HG02938 (cell line): ENCODE measurements at regions not wholly inside any gene's neighbourhood (a gene's known extent, or its start where the extent isn't known, plus 50 kb on each side); places are given as distances from the start of the nearest gene placed in this dataset.

Experiments
- ATAC-seq: cut with Tn5 transposase; IDR thresholded peaks from one replicate; pipeline ENCODE4 v1.9.1; 2021; ENCODE audit warnings: mild to moderate bottlenecking, moderate library complexity; ENCODE audit not compliant: unreplicated experiment

DNA sequence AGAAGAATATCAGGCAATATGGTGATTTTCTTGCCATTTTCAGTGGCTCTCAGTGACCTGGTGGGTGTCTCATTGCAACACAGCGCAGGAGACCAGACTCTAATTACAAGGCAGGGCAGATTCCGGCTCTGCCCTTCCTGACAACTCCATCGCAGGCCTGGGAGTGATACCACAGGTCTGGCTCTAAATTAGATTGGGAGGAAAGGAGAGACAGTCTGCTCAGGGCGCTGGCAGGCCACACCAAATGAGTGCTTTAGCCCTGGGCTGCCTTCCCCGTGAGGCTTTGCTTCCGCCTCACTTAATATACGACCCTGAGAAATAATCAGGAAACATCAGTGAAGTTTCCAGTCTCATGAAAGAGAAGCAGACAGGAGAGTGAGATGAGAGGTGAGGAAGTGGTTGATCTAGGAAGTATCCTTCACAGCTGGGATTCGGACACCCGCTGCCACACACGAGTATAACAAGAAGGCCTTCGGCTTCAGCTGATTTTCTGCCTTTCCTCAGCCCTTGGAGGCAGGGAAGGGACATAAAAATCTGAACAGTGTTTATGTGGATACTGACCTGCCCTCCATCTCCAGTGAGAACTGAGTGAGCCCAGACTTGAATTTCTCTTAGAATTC lies 73.7 kb upstream of the PROK2 start:
- ATAC-seq: no peak

DNA sequence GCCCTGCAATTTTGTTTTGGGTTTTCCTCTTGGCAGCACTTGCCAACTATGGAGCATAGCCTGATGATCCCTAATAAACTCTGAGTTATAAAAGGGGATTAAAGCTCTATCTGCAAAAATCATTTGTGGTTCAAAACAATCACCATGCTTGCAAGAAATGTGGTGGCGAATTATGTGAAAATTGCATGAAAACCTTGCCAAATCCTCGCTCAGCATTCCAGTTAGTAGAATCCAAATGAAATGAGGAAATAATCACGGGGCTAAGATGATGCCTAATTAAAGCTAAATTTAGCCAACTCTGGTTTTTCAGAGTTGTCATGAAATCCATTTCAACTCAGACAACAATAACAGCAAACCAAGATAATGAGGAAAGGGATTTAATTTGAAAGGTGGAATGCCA lies 73.0 kb upstream of the PROK2 start:
- ATAC-seq: no peak

DNA sequence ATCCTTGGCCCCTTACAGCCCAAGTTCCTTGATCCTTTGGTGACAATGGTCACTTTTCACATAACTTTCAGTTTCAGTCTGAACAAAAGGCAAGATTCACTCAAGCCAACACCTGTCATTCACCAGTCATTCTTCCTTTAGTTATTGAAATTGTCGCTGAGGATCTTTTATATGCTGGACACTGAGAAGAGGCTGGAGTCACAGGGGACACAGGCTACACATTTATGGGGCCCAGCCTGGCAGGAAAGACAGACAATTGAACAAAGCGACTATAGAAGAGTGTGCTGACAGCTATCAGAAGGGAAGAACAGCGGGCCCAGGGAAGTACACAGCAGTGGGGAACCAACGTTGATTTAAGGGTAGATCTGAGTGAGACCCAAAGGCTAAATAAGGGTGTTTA lies 69.8 kb upstream of the PROK2 start:
- no peak for ATAC-seq

DNA sequence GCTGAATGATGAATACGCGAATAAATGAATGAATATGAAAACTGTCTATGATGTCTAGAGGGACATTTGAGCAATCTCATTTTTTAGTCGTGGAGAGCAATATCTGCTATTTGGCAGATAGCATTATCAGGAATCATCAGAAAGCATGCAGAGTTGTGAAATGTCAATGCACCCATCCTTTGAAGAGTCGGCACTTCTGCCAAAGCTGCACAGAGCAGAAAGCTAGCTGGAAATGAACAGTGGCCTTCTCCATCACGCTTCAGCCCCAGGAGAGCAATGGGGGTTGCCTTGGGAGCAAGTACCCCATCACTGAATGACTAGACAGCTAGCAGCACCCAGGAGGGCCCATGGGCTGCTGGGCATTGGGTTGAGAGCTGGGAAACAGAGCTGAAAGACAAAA lies 69.1 kb upstream of the PROK2 start:
- no peak for ATAC-seq

DNA sequence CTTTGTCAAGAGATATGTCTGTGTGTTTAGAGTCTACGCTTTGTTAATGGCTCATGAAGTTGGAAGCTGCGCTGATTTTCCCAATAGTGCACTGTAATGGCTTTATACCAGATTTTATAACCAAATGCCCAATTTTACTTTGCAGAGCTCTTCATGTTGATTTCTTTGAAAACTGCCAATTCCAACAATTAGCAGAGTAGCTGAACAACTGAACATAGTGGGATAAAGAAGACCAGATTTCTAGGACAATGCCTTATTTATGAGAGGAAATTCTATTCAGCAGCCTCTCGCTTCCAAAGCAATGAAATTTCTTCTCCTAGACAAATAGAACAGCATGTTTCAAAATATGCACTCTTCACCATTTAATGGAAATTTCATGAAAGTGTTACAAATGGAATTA lies 66.9 kb upstream of the PROK2 start:
- no peak for ATAC-seq

DNA sequence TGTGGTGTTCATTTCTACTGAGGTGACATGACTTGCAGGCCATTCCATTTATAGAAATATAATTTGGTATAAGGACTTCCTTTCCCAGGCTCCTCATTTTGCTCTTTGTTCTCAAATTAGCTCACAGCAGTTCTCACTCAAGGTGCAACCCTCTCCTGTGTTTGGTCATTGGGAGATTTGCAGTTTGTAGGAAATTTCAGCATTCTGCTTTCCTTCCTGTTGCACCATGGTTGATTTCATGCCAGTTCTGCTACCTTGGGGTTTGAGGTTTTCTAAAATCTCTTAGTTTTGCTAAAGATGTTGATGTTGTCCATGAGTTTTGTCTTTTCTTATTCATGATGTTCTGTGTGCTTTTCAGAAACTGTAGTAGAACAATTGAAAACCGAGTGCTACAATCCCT lies 65.7 kb upstream of the PROK2 start:
- no peak for ATAC-seq

DNA sequence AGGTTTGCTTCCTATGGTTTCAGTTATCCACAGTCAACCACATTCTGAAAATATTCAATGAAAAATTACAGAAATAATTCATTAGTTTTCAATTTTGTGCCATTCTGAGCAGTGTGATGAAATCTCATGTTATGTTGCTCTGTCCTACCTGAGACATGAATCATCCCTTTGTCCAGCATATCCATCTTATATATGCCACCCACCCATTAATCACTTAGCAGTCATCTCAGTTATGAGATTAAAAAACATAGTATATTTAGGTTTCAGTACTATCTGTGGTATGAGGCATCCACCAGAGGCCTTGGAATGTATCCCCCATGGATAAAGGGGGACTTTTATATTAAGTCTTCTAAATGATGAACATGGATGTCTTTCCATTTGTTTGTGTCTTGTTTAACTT lies 64.7 kb upstream of the PROK2 start:
- ATAC-seq: no peak

DNA sequence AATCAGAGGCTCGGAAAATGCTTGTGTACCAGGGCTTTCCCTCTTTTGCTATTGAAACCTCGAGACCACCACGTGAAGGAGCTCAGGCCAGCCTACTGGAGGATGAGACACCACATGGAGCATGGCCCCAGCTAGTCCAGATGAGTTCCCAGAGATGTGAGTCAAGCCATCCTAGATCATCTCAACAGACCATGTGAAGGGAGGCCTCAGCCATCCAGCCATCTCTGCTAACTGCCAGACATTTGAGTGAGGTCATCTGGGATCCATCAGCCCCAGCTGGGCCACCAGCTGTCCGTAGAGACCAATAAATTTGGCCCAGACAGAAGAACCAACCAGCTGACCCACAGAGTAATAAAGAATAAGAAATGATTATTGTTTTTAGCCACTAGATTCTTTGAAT lies 62.8 kb upstream of the PROK2 start:
- ATAC-seq: no peak

DNA sequence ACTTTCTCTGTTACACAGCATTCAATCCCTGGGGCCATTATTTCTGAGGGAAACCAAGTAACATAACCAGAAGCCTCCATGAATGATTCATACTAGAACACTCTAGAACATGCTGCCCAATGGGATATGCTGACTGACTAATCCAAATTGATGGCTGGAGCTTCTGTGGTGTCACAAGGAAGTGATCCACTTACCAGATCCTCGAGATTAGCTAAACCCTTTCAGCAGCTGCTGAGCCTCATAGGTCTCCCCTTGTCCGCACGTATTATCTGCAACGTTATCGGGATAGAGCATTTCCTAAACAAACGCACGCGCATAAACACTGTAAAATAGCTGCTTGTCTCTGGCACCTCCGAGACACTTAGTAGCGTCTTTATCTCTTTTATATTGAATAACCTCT lies 61.2 kb upstream of the PROK2 start:
- ATAC-seq: no peak

DNA sequence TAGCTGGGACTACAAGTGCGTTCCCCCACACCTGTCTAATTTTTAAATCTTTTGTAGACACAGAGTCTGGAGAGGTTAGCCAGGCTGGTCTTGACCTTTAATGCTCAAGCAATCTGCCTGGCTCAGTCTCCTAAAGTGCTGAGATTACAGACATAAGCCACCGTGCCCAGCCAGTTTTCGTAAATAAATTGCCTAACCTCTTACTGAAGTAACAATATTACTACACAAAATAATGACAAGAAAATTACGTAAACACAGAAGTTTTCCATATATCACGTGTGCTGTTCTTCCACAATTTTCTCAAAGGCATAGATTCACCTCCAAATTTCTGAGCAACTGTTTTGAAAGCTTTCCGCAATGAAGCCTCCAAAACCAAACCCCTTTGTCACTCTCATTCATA lies 58.1 kb upstream of the PROK2 start:
- ATAC-seq: no peak

DNA sequence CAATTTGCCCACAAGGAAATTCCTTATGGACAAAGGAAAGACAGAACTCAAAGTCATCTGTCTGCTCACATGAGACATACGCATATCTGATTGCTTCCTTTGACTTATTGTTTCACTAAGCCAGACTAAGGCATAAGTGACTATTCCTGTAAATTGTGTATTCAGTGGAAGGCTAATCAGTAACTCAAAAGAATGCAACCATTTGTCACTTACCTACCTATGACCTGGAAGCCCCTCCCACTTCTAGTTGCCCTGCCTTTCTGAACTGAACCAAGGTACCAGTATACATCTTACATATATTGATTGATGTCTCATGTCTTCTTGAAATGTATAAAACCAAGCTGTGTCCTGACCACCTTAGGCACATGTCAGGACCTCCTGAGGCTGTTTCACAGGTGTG lies 53.5 kb upstream of the PROK2 start:
- no peak for ATAC-seq
